ENCODE measurements at regions not wholly inside any gene's neighbourhood (a gene's known extent, or its start where the extent isn't known, plus 50 kb on each side); places are given as distances from the start of the nearest gene placed in this dataset.

GRCh38 chr2:217222309-217222910, 362.5 kb upstream of the TNP1 start:
- no peak for DNase-seq (ENCODE audit: low read depth)
- H3K4me3 ChIP-seq (ENCODE audit: low read depth, low read length), result no peak overlapping the region
- no peak for TF ChIP-seq CTCF (IDR thresholded peaks at IDR 0.05; ENCODE audit: insufficient read depth, low read length)

DNA sequence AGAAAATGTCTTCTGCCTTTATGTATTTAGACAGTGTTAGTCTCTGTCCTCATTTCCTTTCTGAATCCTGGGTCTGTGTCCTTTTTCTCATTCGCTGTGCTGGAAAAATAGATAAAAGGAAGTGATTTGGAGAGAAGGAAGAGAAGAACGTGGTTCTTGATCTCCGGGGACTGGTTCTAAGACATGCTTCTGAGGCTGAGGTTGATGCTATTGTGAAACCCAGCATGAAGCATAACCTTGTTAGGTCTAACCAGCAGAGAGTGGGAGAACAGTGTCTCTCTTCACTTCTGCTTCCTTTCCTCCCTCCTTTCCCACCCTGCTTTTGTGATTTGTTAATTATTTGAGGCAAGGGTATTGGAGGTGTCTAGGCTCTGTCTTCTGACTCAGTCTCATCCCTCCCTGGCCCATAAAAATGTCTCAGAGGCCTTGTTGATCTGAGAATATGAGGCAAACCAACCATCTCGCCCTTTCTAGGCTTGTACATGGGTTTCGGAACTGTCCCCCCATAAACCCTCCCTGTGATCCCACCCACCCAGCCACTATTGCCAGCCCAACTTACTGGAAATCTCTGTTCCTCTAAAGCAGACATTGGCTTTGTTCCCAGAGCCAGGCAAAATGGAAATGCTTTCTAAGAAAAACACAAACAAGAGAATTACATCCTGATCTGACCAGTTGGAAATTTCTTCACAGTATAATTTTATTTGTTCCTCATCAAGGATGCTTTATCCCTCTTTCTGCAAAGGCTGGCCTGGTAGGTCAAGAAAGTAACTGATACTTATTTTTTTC, 360.6 kb upstream of the TNP1 start:
- H3K4me3 ChIP-seq (ENCODE audit: low read depth, low read length), result no peak overlapping the region
- no peak for TF ChIP-seq CTCF (IDR thresholded peaks at IDR 0.05; ENCODE audit: insufficient read depth, low read length)
- DNase-seq (ENCODE audit: low read depth), result peak; percentile 37

GRCh38 chr2:217219164-217219520, 359.3 kb upstream of the TNP1 start:
- no peak for DNase-seq (ENCODE audit: low read depth)
- TF ChIP-seq CTCF (IDR thresholded peaks at IDR 0.05; ENCODE audit: insufficient read depth, low read length), result no peak

GRCh38 chr2:217218269-217219163, 358.7 kb upstream of the TNP1 start:
- H3K4me3 ChIP-seq (ENCODE audit: low read depth, low read length), result no peak overlapping the region
- peak; percentile 72 for DNase-seq (ENCODE audit: low read depth)
- TF ChIP-seq CTCF (IDR thresholded peaks at IDR 0.05; ENCODE audit: insufficient read depth, low read length), result no peak

More at GRCh38 chr2:217219164-217219520, 359.3 kb upstream of the TNP1 start:
- H3K4me3 ChIP-seq (ENCODE audit: low read depth, low read length), result no peak overlapping the region

DNA sequence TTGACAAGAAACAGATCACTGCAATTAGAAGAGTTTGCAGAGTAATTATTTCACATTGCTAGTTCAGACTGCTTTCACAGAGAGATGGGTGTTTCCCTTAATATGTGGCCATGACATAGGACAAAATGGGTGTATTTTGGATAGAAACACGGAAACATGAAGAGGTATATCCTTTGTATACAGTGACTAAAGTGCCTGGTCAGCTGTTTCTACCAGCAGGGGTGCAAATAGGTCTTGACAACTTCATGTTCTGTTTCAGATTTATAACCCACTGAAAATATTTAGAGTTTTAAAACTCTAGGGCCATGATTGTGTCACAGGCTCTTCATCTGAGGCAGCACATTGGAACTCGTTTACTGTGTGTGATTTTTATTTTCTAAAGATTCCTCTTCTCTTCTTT, 357.1 kb upstream of the TNP1 start:
- no peak for TF ChIP-seq CTCF (IDR thresholded peaks at IDR 0.05; ENCODE audit: insufficient read depth, low read length)

GRCh38 chr2:217216316-217216715, 356.5 kb upstream of the TNP1 start:
- no peak for TF ChIP-seq CTCF (IDR thresholded peaks at IDR 0.05; ENCODE audit: insufficient read depth, low read length)
- no peak for DNase-seq (ENCODE audit: low read depth)
- no peak overlapping the region for H3K4me3 ChIP-seq (ENCODE audit: low read depth, low read length)

More for the DNA sequence above, 357.1 kb upstream of the TNP1 start:
- no peak for DNase-seq (ENCODE audit: low read depth)
- H3K4me3 ChIP-seq (ENCODE audit: low read depth, low read length), result no peak overlapping the region

Measured in fibroblast of the aortic adventitia (primary cell).